Panc1 (cell line): ENCODE measurements at regions not wholly inside any gene's neighbourhood (a gene's known extent, or its start where the extent isn't known, plus 50 kb on each side); places are given as distances from the start of the nearest gene placed in this dataset.

ENCODE experiments used
- POLR2AphosphoS5 ChIP-seq: IDR thresholded peaks from 2 replicates; pipeline ENCODE4 v1.6.1; 2012; ENCODE audit warnings: mild to moderate bottlenecking, low read depth, low read length, moderate library complexity
- SIN3A ChIP-seq: IDR thresholded peaks from 2 replicates; pipeline ENCODE4 v1.6.1; 2012; ENCODE audit warnings: low read depth, mild to moderate bottlenecking, low read length, moderate library complexity, borderline replicate concordance; ENCODE audit not compliant: insufficient read depth
- TF ChIP-seq, protein P1 (sequence below): fragments of 450-650 bp; IDR thresholded peaks from 2 replicates; pipeline ENCODE4 v1.5.1; 2017; ENCODE audit warnings: mild to moderate bottlenecking

DNA sequence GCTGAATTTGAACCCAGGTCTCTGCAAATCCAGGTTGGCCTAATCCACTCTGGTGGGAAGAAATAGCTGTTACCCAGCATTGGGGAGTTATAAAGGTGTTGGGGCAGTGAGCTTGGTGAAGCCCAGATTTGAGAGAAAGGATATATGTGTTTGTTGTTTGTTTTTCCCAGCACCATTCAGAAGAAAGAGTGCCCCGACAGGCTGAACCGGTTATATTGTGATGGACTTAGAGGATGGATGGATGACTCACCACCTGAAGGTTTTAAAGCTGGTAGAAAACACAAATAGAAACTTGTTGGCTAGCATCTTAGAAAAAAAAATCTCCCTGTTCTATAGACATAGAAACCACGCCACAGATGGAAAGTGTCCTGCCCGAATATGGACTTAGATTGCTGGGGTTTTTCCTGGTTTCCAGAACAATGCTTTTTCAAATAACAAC is 404.6 kb downstream of the MED13L start:
- TF ChIP-seq, protein P1, sequence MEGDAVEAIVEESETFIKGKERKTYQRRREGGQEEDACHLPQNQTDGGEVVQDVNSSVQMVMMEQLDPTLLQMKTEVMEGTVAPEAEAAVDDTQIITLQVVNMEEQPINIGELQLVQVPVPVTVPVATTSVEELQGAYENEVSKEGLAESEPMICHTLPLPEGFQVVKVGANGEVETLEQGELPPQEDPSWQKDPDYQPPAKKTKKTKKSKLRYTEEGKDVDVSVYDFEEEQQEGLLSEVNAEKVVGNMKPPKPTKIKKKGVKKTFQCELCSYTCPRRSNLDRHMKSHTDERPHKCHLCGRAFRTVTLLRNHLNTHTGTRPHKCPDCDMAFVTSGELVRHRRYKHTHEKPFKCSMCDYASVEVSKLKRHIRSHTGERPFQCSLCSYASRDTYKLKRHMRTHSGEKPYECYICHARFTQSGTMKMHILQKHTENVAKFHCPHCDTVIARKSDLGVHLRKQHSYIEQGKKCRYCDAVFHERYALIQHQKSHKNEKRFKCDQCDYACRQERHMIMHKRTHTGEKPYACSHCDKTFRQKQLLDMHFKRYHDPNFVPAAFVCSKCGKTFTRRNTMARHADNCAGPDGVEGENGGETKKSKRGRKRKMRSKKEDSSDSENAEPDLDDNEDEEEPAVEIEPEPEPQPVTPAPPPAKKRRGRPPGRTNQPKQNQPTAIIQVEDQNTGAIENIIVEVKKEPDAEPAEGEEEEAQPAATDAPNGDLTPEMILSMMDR: no peak
- TF ChIP-seq SIN3A (no peak), POLR2AphosphoS5 (no peak)
